Erythroblast (primary cell): ENCODE measurements at regions not wholly inside any gene's neighbourhood (a gene's known extent, or its start where the extent isn't known, plus 50 kb on each side); places are given as distances from the start of the nearest gene placed in this dataset.

Experiments used
- DNase-seq, 2 experiments: peaks; one replicate each; lab custom pipeline; 2025; lab: John Stamatoyannopoulos, UW
- GATA1 ChIP-seq: IDR thresholded peaks from 2 replicates; pipeline ENCODE4 v1.6.1; 2011; ENCODE audit warnings: low read depth, mild to moderate bottlenecking, control low read depth, low read length, moderate library complexity
- POLR2A ChIP-seq: IDR thresholded peaks from 2 replicates; pipeline ENCODE4 v1.6.1; 2011; ENCODE audit warnings: mild to moderate bottlenecking, low read length

GRCh38 chr14:22073801-22074200 lies 400.2 kb upstream of the OR4E1 start:
- DNase-seq, result no peak
- TF ChIP-seq POLR2A (no peak), GATA1 (no peak)

- no peak for DNase-seq
- TF ChIP-seq POLR2A (no peak), GATA1 (no peak)
Measured at GRCh38 chr14:22071006-22071405, 397.4 kb upstream of the OR4E1 start.

DNA sequence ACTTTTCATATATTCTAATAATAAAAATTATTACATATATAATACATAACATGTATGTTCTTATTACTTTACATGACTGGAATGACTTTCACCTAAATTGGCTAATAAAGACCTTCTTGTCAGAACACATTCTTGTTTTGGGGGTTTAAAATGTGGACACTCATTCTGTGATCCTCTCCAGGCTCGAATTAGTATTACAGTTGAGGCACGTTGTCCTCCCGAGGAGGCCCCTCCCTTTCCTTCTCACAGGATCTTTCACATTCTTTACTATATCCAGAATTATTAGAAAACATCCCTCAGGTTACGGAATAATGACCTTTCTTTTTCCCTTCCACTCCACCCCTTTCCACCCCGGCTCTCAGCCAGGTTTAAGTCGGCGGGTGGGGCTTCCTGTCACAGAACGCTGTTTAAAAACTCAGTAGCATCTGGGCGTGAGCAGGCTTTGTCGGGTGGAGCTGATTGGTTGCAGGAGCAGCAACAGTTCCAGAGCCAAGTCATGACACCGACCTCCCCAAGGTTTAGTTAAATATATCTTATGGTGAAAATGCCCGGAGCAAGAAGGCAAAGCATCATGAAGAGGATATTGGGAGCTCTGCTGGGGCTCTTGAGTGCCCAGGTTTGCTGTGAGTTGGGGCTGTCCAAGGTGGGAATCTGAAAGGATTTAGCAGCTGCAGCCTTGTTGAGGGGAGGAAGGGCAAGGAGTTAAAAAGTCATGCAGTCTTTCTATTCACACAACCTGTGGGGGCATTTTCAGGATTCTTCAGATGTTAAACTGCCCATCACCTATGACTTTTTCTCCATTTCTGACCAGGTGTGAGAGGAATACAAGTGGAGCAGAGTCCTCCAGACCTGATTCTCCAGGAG lies 396.7 kb upstream of the OR4E1 start:
- DNase-seq, result peak; percentile 15 to 34
- TF ChIP-seq GATA1, result no peak
- TF ChIP-seq POLR2A, result no peak

DNA sequence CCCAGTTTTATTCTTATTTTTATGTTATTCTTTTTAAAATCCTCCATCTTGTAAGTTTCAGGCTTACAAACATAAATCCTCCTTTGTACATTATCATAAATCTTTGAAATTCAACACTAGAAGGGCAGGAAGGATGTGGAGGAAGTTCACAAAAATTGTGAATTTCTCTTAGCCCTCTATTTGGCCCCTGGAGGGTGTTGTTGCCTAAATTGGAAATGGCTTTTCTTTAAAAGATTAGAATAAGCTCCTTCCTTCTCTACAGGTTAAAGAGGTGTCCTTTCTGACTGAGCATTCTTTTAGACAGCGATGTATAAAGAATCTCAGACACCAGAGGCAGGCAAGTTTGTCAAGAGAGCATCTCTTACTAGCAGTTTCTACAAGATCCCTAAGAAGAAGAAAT lies 391.7 kb upstream of the OR4E1 start:
- no peak for TF ChIP-seq GATA1
- TF ChIP-seq POLR2A, result no peak
- DNase-seq, result no peak

- DNase-seq, result no peak
- TF ChIP-seq GATA1 (no peak), POLR2A (no peak)
Measured at GRCh38 chr14:22059201-22059600, 385.6 kb upstream of the OR4E1 start.

GRCh38 chr14:22052795-22053194 lies 379.2 kb upstream of the OR4E1 start:
- no peak for DNase-seq
- TF ChIP-seq GATA1 (no peak), POLR2A (no peak)

DNA sequence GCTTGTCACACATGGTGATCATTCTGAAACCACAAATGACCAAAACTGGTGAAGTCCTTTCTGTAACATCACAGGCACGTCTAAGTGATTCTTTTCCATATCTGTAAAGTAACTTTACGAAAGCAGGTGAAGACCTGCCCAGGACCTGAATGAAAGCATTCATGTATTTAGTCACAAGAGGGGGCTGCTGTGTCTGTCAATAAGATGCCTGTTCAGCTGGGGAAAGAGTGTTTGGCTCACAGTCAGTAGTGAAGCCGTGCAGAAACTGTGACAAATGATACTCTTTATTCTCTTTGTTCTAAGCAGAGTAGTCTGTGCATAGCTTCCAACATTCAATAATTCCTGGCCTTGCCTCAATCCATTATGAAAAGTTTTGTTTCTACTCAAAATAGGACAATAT lies 373.5 kb upstream of the OR4E1 start:
- peak; percentile 7 to 11 for DNase-seq
- no peak for TF ChIP-seq GATA1

GRCh38 chr14:22046063-22046462 lies 372.4 kb upstream of the OR4E1 start:
- TF ChIP-seq GATA1 (no peak), POLR2A (no peak)
- no peak for DNase-seq

DNA sequence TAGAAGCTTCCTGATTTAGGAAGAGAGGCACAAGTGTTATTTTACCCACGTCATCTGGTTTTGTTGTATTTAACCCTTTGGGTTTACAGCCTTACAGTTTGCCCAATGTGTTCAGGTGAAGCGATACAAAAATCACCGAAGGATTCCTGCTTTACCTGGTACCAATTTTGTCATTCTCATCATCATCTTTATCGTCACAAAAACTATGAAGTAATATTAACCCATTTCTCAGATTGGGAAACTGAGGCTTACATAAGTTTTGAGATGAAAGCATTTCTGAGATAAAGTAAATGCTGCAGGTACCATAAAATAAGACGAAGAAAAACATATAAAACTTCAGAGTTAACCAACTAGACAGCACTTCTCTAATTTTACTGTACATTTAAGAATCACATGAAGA lies 370.6 kb upstream of the OR4E1 start:
- TF ChIP-seq GATA1, result no peak
- no peak for TF ChIP-seq POLR2A
- DNase-seq, result no peak

DNA sequence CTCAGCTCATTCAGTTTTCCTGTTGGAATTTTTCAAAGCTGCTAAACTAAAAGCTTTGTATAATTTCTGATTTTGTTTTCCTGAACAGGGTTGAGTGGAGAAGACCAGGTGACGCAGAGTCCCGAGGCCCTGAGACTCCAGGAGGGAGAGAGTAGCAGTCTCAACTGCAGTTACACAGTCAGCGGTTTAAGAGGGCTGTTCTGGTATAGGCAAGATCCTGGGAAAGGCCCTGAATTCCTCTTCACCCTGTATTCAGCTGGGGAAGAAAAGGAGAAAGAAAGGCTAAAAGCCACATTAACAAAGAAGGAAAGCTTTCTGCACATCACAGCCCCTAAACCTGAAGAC lies 367.1 kb upstream of the OR4E1 start:
- no peak for DNase-seq
- no peak for TF ChIP-seq POLR2A
- no peak for TF ChIP-seq GATA1

DNA sequence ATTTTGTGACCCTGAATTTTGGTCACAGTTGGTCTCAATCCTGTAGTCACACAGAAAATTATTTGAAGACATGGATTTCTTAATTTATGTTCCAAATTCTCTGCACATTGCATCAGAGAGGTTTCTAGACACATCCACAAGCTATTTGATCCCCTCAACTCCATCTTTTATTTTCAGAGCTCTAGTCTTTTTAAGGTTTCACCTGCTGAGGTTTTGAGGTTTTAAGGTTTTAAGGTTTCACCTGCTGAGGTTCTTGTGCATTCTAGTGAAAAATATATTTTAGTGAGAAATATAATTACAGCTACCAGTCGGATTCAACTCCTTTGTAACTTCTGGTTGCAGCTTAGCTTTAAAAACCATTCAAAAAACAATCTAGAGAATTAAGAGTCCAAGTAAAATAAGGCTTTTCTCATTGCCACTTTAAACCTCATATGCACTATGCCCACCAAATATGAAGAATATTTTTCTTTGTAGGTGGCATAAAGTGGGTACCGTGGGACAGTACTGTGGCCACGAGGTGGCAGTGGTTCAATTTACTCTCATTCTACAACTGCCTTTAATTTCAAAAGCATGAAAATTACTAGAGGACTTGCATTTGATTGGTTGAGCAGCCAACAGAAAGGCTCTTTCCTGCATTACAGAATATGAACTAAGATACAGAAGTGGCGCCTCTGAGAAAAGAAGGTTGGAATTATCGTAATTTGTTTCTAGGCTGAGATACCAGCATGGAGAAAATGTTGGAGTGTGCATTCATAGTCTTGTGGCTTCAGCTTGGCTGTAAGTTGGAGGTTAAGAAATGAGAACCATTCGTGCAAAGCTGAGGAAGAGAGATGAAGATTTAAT lies 366.5 kb upstream of the OR4E1 start:
- TF ChIP-seq POLR2A, result no peak
- TF ChIP-seq GATA1, result no peak
- peak in 1 of 2 experiments; percentile 3 for DNase-seq

DNA sequence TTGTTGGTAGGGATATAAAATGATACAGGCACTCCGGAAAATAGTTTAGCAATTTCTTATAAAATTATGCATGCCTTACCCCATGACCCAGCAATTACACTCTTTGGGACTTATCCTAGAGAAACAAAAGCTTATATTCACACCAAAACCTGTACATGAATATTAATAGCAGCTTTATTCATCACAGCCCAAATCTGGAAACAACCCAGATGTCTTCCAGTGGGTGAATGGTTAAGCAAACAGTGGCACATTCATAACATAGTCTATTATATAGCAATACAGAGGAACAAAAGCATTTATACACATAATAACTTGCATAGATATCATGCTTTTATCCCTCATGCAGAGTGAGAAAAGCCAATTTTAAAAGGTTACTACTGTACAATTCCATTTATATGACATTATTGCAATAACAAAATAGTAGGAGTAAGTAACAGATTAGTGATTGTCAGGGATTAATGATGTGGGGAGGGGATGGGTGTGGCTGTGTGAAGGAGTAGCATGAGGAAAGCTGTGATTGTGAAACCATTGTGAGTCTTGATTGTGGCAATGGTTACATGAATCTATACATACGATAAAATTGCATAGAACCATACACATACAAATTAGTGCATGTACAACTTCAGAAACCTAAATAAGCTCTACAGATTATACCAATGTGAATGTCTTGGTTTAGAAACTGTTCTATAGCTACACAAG lies 363.1 kb upstream of the OR4E1 start:
- no peak for DNase-seq
- TF ChIP-seq GATA1 (no peak), POLR2A (no peak)

DNA sequence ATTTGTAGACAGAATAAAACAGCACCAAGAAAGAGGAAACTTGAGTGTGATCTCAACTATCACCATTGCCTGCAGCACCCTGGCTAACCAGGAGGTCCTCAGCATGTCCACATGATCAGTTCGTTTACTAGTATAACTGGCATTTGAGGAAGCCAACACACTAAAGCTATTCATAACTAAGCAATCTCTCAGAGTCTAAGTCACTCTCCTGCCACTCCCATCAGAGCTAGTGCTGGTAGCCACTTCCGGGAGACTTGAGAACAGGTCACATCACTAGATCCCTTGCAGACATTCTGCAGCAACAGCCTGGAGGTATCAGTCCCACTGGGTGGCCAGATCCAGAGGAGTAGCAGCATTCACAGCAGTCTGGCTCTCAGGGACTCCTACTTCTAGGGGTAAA lies 352.9 kb upstream of the OR4E1 start:
- DNase-seq, result no peak
- TF ChIP-seq POLR2A (no peak), GATA1 (no peak)

GRCh38 chr14:22025879-22026278 lies 352.3 kb upstream of the OR4E1 start:
- no peak for TF ChIP-seq POLR2A
- no peak for TF ChIP-seq GATA1
- no peak for DNase-seq
